HG03097 (cell line): ENCODE measurements at regions not wholly inside any gene's neighbourhood (a gene's known extent, or its start where the extent isn't known, plus 50 kb on each side); places are given as distances from the start of the nearest gene placed in this dataset.
"Not testable (repeated sequence)": the region's sequence is repeated elsewhere in the genome, so short reads cannot be mapped to it uniquely, and the experiment has no call there.

Source experiments
- ATAC-seq: cut with Tn5 transposase; IDR thresholded peaks from one replicate; pipeline ENCODE4 v1.9.1; 2021; ENCODE audit not compliant: unreplicated experiment, low FRiP score

GRCh38 chr10:37067576-37067975, 57.8 kb upstream of the ANKRD30A start:
- ATAC-seq = no peak

- not testable (repeated sequence) for ATAC-seq
Measured at GRCh38 chr10:37062296-37062695, 63.1 kb upstream of the ANKRD30A start.

- ATAC-seq = no peak
Measured at GRCh38 chr10:37057261-37057660, 68.1 kb upstream of the ANKRD30A start.

GRCh38 chr10:37053476-37053875, 71.9 kb upstream of the ANKRD30A start:
- ATAC-seq = no peak

- not testable (repeated sequence) for ATAC-seq
Measured at GRCh38 chr10:37049982-37050381, 75.4 kb upstream of the ANKRD30A start.

GRCh38 chr10:37044319-37044718, 81.1 kb upstream of the ANKRD30A start:
- ATAC-seq = not testable (repeated sequence)

- no peak for ATAC-seq
Measured at GRCh38 chr10:37035853-37036252, 89.5 kb upstream of the ANKRD30A start.

GRCh38 chr10:37015498-37015897, 109.9 kb upstream of the ANKRD30A start:
- ATAC-seq = no peak

- ATAC-seq = no peak
Measured at GRCh38 chr10:37010741-37011140, 114.7 kb upstream of the ANKRD30A start.

GRCh38 chr10:37008276-37008675, 117.1 kb upstream of the ANKRD30A start:
- not testable (repeated sequence) for ATAC-seq

- no peak for ATAC-seq
Measured at GRCh38 chr10:37003126-37003525, 122.3 kb upstream of the ANKRD30A start.

- ATAC-seq = not testable (repeated sequence)
Measured at GRCh38 chr10:36995806-36996205, 129.6 kb upstream of the ANKRD30A start.

- ATAC-seq = no peak
Measured at GRCh38 chr10:36994886-36995285, 130.5 kb upstream of the ANKRD30A start.

GRCh38 chr10:36989233-36989632, 136.2 kb upstream of the ANKRD30A start:
- ATAC-seq = no peak

- ATAC-seq = no peak
Measured at GRCh38 chr10:36946598-36946997, 178.8 kb upstream of the ANKRD30A start.

- no peak for ATAC-seq
Measured at GRCh38 chr10:36943544-36943943, 181.9 kb upstream of the ANKRD30A start.

- no peak for ATAC-seq
Measured at GRCh38 chr10:36942616-36943015, 182.8 kb upstream of the ANKRD30A start.

GRCh38 chr10:36903040-36903439, 222.4 kb upstream of the ANKRD30A start:
- no peak for ATAC-seq

GRCh38 chr10:36899652-36900051, 225.7 kb upstream of the ANKRD30A start:
- ATAC-seq = no peak

GRCh38 chr10:36888925-36889573, 236.3 kb upstream of the ANKRD30A start:
- peak; percentile 74 for ATAC-seq

- no peak for ATAC-seq
Measured at GRCh38 chr10:36886303-36886891, 239.0 kb upstream of the ANKRD30A start.

- ATAC-seq = no peak
Measured at GRCh38 chr10:36885746-36886145, 239.7 kb upstream of the ANKRD30A start.
